ENCODE measurements at regions not wholly inside any gene's neighbourhood (a gene's known extent, or its start where the extent isn't known, plus 50 kb on each side); places are given as distances from the start of the nearest gene placed in this dataset.

DNA sequence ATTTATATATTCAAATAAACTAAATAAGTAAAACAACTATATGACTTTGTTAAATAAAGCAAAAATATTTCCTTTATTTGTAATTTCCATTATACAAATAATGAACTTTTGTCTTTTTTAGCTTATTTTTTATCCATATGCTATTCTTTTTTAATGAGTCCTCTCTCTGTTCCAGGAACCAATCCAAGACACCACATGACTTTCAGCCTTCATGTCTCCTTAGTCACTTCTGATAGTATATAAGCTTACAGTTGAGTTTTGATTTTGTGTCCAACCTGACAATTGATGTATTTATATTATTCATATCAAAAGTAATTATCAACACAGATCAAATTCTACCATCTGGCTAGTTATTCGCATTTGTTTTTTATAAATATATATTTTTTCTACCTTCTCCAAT is 582.3 kb upstream of the GJE1 start:
- TF ChIP-seq, protein P1, sequence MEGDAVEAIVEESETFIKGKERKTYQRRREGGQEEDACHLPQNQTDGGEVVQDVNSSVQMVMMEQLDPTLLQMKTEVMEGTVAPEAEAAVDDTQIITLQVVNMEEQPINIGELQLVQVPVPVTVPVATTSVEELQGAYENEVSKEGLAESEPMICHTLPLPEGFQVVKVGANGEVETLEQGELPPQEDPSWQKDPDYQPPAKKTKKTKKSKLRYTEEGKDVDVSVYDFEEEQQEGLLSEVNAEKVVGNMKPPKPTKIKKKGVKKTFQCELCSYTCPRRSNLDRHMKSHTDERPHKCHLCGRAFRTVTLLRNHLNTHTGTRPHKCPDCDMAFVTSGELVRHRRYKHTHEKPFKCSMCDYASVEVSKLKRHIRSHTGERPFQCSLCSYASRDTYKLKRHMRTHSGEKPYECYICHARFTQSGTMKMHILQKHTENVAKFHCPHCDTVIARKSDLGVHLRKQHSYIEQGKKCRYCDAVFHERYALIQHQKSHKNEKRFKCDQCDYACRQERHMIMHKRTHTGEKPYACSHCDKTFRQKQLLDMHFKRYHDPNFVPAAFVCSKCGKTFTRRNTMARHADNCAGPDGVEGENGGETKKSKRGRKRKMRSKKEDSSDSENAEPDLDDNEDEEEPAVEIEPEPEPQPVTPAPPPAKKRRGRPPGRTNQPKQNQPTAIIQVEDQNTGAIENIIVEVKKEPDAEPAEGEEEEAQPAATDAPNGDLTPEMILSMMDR (IDR thresholded peaks at IDR 0.05; ENCODE audit: borderline replicate concordance, control extremely low read depth, extremely low read depth, insufficient read depth, missing control alignments) = no peak
- in situ Hi-C loops (cut with MboI; ENCODE audit: low sequenced_read_pairs, unreplicated experiment) = no loop called here
- DNase-seq (ENCODE audit: low spot score) = no peak

DNA sequence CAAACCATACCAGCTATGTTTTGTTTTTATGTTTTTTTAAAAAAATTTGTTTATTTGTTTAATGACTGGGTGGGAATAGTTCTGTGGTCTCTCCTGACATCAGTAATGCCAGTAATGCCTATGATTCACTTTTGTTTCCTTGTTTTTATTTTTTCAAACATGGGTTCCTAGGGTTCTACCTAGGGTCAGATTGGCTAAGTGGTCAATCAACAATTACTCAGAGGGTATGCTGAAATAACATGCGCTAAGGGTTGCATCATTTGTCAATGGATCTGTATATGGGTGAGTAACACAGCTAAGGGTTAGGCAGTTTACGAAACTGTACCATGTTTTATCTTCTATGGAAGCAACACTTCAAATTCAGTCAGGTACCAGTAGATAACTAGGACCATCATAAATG is 583.8 kb upstream of the GJE1 start:
- DNase-seq (ENCODE audit: low spot score) = no peak
- in situ Hi-C loops (cut with MboI; ENCODE audit: low sequenced_read_pairs, unreplicated experiment) = no loop called here
- TF ChIP-seq, protein P1 (IDR thresholded peaks at IDR 0.05; ENCODE audit: borderline replicate concordance, control extremely low read depth, extremely low read depth, insufficient read depth, missing control alignments) = no peak

DNA sequence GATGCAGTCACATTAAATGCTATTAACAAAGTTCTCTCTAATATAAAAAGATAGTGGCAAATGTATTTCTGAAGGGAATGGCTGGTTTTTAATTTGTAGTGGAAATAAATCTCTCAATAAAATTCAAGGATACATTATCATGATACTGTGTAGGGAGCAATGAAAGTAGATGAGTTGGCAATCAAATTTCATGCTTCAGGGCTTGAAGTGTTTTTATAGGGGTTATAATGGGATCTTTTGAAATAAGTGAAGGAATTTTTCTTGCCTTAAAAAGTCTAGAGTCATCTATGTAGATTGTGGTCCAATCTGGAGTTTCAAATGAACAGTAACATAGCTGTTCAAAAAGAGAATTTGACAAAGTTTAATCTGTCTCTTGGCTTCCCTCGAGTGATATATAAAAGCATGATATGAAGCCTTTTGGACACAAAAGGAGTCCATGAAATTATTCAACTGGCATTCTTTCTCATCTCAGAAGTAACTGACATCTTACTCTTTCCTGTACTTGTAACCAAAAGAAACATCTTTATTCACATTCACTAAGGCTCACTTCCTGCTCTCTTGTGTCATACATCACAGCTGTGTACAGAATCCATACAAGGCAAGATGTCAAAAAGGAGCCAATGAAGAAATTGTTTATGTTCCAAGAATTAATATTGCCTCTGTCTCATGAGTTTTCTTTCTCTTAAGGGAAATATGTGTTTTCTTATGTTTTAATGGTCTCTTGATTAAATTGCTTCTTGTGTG is 591.0 kb upstream of the GJE1 start:
- in situ Hi-C loops (cut with MboI; ENCODE audit: low sequenced_read_pairs, unreplicated experiment) = no loop called here
- TF ChIP-seq, protein P1 (IDR thresholded peaks at IDR 0.05; ENCODE audit: borderline replicate concordance, control extremely low read depth, extremely low read depth, insufficient read depth, missing control alignments) = no peak

DNA sequence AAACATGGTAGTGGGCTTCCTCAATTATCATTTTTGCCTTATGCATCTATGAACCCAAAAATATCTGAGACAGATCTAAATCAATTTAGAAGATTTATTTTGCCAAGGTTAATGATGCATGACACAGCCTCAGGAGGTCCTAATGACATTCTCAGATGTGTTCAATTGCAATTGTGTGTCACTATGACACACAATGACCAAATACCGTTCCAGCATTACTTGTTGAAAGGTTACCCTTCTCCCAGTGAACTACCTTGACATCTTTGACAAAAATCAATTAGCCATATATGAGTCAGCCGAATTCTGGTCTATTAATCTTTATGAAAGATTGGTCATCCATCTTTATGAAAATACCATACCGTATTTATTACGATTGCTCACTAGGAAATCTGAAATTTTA is 592.5 kb upstream of the GJE1 start:
- no peak for DNase-seq (ENCODE audit: low spot score)
- in situ Hi-C loops (cut with MboI; ENCODE audit: low sequenced_read_pairs, unreplicated experiment) = no loop called here
- TF ChIP-seq, protein P1 (IDR thresholded peaks at IDR 0.05; ENCODE audit: borderline replicate concordance, control extremely low read depth, extremely low read depth, insufficient read depth, missing control alignments) = no peak

More for the DNA sequence above, 591.0 kb upstream of the GJE1 start:
- DNase-seq (ENCODE audit: low spot score) = no peak

DNA sequence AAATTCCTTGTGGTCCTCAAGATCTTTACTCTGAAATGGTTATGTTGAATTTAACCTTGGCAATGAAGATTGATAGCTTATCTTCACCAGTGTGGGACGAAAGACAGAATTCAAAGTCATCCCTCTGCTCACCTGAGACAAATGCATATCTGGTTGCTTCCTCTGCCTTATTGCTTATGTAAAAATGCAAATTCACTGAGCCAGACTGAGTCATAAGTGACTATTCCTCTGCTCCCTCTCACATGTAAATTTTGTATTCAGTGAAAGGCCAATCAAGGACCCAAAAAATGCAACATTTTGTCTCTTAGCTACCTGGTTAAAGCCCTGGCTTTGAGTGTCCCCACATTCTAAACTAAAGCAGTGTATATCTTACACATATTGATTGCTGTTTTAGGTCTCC is 593.1 kb upstream of the GJE1 start:
- TF ChIP-seq, protein P1 (IDR thresholded peaks at IDR 0.05; ENCODE audit: borderline replicate concordance, control extremely low read depth, extremely low read depth, insufficient read depth, missing control alignments) = no peak
- in situ Hi-C loops (cut with MboI; ENCODE audit: low sequenced_read_pairs, unreplicated experiment) = no loop called here
- no peak for DNase-seq (ENCODE audit: low spot score)

DNA sequence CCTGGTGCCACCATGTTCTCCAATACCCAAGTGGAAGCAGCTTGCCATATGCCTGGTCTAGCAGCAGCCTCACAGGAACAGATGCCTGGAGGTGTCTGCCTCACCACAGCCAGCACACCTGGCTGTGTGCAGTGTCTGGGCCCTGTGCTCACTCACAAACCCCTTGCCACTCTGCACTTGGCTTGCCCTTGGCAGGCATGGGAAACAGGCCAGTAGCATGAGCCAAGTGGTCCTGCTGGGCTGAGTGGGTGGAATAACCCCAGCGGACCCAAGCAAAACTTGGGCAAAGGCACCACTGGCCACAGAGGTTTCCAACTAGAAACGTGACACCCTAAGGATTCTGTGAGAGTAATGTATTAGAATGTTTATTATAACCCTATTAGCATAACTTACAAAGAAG is 600.5 kb upstream of the GJE1 start:
- TF ChIP-seq, protein P1 (IDR thresholded peaks at IDR 0.05; ENCODE audit: borderline replicate concordance, control extremely low read depth, extremely low read depth, insufficient read depth, missing control alignments) = no peak
- in situ Hi-C loops (cut with MboI; ENCODE audit: low sequenced_read_pairs, unreplicated experiment) = no loop called here
- DNase-seq (ENCODE audit: low spot score) = no peak
